HAP-1 (cell line): ENCODE measurements at regions not wholly inside any gene's neighbourhood (a gene's known extent, or its start where the extent isn't known, plus 50 kb on each side); places are given as distances from the start of the nearest gene placed in this dataset.

Experiments
- DNase-seq, 2 experiments: peaks; one replicate each; pipeline ENCODE4 v3.0.0-alpha.2; 2016 to 2020; ENCODE audit warnings: low spot score in 2 of 2
- H3K27me3 ChIP-seq: fragments of 250-450 bp; sonication (Bioruptor Pico); 2 replicates; pipeline ENCODE4 v1.5.1; 2020; ENCODE audit warnings: low read depth, mild to moderate bottlenecking, moderate library complexity
- H3K36me3 ChIP-seq: fragments of 250-450 bp; sonication (Bioruptor Pico); replicated peaks from 2 replicates; pipeline ENCODE4 v1.5.1; 2020; ENCODE audit warnings: mild to moderate bottlenecking
- H3K4me1 ChIP-seq: fragments of 250-450 bp; sonication (Bioruptor Pico); 2 replicates; pipeline ENCODE4 v1.5.1; 2020; ENCODE audit warnings: mild to moderate bottlenecking
- H3K4me3 ChIP-seq: fragments of 250-450 bp; sonication (Bioruptor Pico); 2 replicates; pipeline ENCODE4 v1.5.1; 2020; ENCODE audit warnings: mild to moderate bottlenecking, moderate library complexity
- H3K9me3 ChIP-seq: fragments of 250-450 bp; sonication (Bioruptor Pico); 2 replicates; pipeline ENCODE4 v1.5.1; 2020; ENCODE audit warnings: mild to moderate bottlenecking, moderate library complexity
- in situ Hi-C: fragments of 300-500 bp; cut with MboI; formaldehyde crosslinking; loops from 3 replicates; pipeline ENCODE4 v1.14.3; 2020; ENCODE audit warnings: low sequenced_read_pairs, inconsistent platforms, mixed read lengths

DNA sequence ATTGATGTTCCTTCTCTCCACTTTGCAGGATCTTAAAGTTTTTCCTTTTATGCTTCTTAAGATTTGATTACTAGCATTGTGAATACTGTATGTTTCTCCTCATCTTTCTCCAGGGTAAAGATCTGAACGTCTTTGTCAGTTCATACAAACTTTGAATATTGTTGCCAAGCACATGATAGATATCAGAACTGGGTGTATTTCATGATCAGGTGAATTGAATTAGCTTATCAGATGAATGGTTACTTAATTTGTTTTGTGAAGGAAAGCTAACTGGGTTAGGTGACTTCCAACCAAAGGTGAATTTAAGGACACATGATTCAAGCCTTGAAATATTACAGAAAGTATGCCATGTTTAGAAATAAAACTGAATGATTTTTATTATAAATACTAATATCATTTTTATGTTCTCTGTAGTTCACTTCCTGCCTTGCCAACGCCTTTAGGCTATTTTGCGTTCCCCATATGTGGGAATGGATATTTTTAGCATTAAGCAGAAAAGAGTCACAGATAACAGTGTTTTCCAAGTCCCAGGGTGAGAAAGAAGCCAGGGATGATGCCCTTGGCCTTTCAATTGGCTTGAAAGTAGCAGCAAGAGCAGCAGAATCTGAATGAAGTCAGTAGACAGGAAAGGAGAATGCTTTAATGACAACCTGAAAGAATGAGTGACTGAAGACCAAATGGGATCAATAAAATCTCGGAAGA is 752.1 kb downstream of the NCAM2 start:
- Histone ChIP-seq H3K4me3 (no peak overlapping the region), H3K9me3 (no peaks in the 10 kb centered on the region), H3K4me1 (no peaks in the 10 kb centered on the region), H3K36me3 (no peaks in the 10 kb centered on the region), H3K27me3 (no peaks in the 10 kb centered on the region)
- in situ Hi-C loops = no loop called here
- no peak for DNase-seq

DNA sequence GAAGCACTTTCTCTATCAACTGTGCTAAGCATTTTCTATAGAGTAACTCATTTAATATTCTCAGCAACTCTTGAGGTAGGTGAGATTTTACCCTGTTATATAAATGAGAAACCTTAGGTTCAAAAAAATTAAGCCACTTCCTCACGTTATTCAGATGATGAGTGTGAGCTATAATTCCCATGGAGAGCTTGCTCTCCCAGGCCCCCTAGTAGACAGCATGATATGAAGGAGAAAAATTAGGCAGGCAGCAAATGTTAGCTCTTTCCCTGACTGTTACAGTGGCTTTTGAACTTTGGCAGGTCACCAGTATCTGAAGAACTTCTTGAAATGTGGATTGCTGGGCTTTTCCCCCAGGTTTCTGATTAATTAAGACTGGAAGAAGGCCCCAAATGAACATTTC is 753.1 kb downstream of the NCAM2 start:
- no peak for DNase-seq
- Histone ChIP-seq H3K27me3 (no peaks in the 10 kb centered on the region), H3K4me3 (no peak overlapping the region), H3K9me3 (no peaks in the 10 kb centered on the region), H3K36me3 (no peaks in the 10 kb centered on the region), H3K4me1 (no peaks in the 10 kb centered on the region)
- in situ Hi-C loops = no loop called here

DNA sequence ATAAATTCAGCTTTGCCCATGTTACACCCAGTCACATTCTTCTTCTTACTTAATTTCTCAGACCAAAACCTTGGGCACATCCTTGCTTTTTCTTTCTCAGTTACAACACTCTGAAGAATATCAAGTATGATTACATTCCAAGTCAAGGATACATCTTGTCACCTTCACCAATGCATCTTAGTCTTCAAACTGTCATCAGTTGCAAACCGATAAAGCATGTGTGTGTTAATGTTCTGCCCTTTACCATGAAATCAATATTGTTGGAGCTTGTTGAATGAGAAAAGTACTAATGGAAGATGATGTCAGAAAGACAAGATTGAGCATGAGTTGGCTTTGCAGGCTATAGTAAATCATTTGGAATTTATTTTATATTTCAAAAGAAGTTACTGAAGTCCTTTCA is 764.6 kb downstream of the NCAM2 start:
- no peak for DNase-seq
- in situ Hi-C loops = no loop called here
- Histone ChIP-seq H3K9me3 (no peaks in the 10 kb centered on the region), H3K4me1 (no peaks in the 10 kb centered on the region), H3K27me3 (no peaks in the 10 kb centered on the region), H3K36me3 (no peaks in the 10 kb centered on the region), H3K4me3 (no peak overlapping the region)

GRCh38 chr21:21764281-21764680 is 766.1 kb downstream of the NCAM2 start:
- H3K27me3 ChIP-seq = no peaks in the 10 kb centered on the region
- H3K9me3 ChIP-seq = no peaks in the 10 kb centered on the region
- no peaks in the 10 kb centered on the region for H3K4me1 ChIP-seq
- H3K36me3 ChIP-seq = no peaks in the 10 kb centered on the region
- H3K4me3 ChIP-seq = no peak overlapping the region
- DNase-seq = no peak
- in situ Hi-C loops = no loop called here

- no peaks in the 10 kb centered on the region for H3K36me3 ChIP-seq
- H3K9me3 ChIP-seq = no peaks in the 10 kb centered on the region
- H3K27me3 ChIP-seq = no peaks in the 10 kb centered on the region
- no peak for DNase-seq
- H3K4me1 ChIP-seq = no peaks in the 10 kb centered on the region
- no peak overlapping the region for H3K4me3 ChIP-seq
- in situ Hi-C loops = no loop called here
Measured at GRCh38 chr21:21767276-21767675, 769.1 kb downstream of the NCAM2 start.

DNA sequence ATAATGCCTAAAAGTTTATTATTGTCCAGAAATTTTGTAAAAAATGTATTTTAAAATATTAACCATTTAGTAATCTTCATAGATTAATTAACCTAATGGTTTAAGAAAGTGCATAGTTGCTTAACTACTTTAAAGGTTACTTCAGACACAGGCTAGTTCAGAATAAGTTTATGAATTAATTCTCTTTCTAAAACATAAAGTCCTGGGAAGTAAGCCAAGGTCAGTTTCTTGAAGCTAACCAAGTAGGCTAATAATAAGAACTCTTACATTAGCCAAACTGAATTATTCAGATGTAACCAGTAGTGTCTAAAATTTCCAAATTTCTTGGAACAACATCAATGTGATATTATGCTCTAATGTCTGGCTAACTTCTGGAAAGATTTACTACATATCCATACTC is 790.4 kb downstream of the NCAM2 start:
- DNase-seq = no peak
- Histone ChIP-seq H3K27me3 (no peaks in the 10 kb centered on the region), H3K4me1 (no peaks in the 10 kb centered on the region), H3K36me3 (no peaks in the 10 kb centered on the region), H3K9me3 (no peaks in the 10 kb centered on the region), H3K4me3 (no peak overlapping the region)
- in situ Hi-C loops = no loop called here

- in situ Hi-C loops = no loop called here
- DNase-seq = no peak
- no peaks in the 10 kb centered on the region for H3K4me1 ChIP-seq
- H3K36me3 ChIP-seq = no peaks in the 10 kb centered on the region
- no peaks in the 10 kb centered on the region for H3K27me3 ChIP-seq
- H3K9me3 ChIP-seq = no peaks in the 10 kb centered on the region
- H3K4me3 ChIP-seq = no peak overlapping the region
Measured at GRCh38 chr21:21801921-21802320, 803.7 kb downstream of the NCAM2 start.

GRCh38 chr21:21806711-21807597 is 808.7 kb downstream of the NCAM2 start:
- no peak for DNase-seq
- in situ Hi-C loops = no loop called here
- Histone ChIP-seq H3K27me3 (no peaks in the 10 kb centered on the region), H3K4me3 (no peak overlapping the region), H3K4me1 (no peaks in the 10 kb centered on the region), H3K36me3 (no peaks in the 10 kb centered on the region), H3K9me3 (no peaks in the 10 kb centered on the region)

GRCh38 chr21:21807598-21807903 is 809.3 kb downstream of the NCAM2 start:
- H3K9me3 ChIP-seq = no peaks in the 10 kb centered on the region
- no peaks in the 10 kb centered on the region for H3K27me3 ChIP-seq
- DNase-seq = no peak
- in situ Hi-C loops = no loop called here
- no peak overlapping the region for H3K4me3 ChIP-seq
- H3K36me3 ChIP-seq = no peaks in the 10 kb centered on the region
- H3K4me1 ChIP-seq = no peaks in the 10 kb centered on the region

DNA sequence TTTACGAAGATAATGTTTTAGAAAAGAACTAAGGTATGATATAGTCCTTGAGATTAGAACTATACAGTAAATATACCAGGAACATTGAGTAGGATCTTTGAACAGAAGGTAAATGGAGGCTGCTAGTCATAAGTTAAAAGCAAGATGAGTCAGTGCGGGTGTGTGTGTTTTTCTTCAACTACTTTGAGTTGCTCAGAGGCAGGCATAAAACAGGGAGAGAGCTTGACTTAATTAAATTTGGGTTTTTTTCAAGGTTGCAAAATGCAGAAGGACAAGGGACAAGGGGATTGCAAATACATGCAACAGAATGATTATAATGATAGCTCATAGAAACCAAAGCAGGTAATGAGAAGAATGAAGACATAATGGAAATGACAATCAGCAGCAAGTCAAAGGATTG is 815.1 kb downstream of the NCAM2 start:
- Histone ChIP-seq H3K4me3 (no peak overlapping the region), H3K27me3 (no peaks in the 10 kb centered on the region), H3K4me1 (no peaks in the 10 kb centered on the region), H3K9me3 (no peaks in the 10 kb centered on the region), H3K36me3 (no peaks in the 10 kb centered on the region)
- no peak for DNase-seq
- in situ Hi-C loops = no loop called here

- Histone ChIP-seq H3K9me3 (no peaks in the 10 kb centered on the region), H3K36me3 (no peaks in the 10 kb centered on the region), H3K27me3 (no peaks in the 10 kb centered on the region), H3K4me3 (no peak overlapping the region), H3K4me1 (no peaks in the 10 kb centered on the region)
- in situ Hi-C loops = no loop called here
- no peak for DNase-seq
Measured at GRCh38 chr21:21813934-21814333, 815.7 kb downstream of the NCAM2 start.

DNA sequence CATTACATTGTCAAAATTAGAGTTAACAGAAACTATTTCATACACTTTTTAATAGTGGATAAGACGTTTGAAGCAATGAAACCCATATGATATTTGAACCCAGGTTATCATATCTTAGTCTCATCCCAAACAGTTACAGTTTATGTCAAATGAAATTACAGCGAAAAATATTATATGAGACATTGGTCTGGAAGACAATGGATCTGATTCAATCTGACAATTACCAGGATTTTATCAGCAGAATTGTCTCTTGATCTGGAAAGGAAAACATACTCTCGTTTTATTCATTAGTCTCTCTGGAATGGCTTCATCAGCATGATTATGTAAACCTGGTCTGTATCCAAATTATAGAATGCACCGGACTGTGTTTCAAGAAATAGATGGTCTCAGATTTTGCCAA is 818.6 kb downstream of the NCAM2 start:
- H3K36me3 ChIP-seq = no peaks in the 10 kb centered on the region
- H3K4me3 ChIP-seq = no peak overlapping the region
- H3K27me3 ChIP-seq = no peaks in the 10 kb centered on the region
- no peaks in the 10 kb centered on the region for H3K4me1 ChIP-seq
- H3K9me3 ChIP-seq = no peaks in the 10 kb centered on the region
- DNase-seq = no peak
- in situ Hi-C loops = no loop called here

- in situ Hi-C loops = no loop called here
- Histone ChIP-seq H3K9me3 (no peaks in the 10 kb centered on the region), H3K27me3 (no peaks in the 10 kb centered on the region), H3K36me3 (no peaks in the 10 kb centered on the region), H3K4me1 (no peaks in the 10 kb centered on the region), H3K4me3 (no peak overlapping the region)
- no peak for DNase-seq
Measured at GRCh38 chr21:21818898-21819297, 820.7 kb downstream of the NCAM2 start.

GRCh38 chr21:21828130-21828529 is 829.9 kb downstream of the NCAM2 start:
- no peaks in the 10 kb centered on the region; the same call in none of the 2 replicates for H3K9me3 ChIP-seq
- no peaks in the 10 kb centered on the region for H3K36me3 ChIP-seq
- in situ Hi-C loops = no loop called here
- DNase-seq = no peak
- H3K27me3 ChIP-seq = no peaks in the 10 kb centered on the region
- H3K4me1 ChIP-seq = no peaks in the 10 kb centered on the region
- H3K4me3 ChIP-seq = no peak overlapping the region
